ENCODE measurements at regions not wholly inside any gene's neighbourhood (a gene's known extent, or its start where the extent isn't known, plus 50 kb on each side); places are given as distances from the start of the nearest gene placed in this dataset.
"Not testable (repeated sequence)": the region's sequence is repeated elsewhere in the genome, so short reads cannot be mapped to it uniquely, and the experiment has no call there.

DNA sequence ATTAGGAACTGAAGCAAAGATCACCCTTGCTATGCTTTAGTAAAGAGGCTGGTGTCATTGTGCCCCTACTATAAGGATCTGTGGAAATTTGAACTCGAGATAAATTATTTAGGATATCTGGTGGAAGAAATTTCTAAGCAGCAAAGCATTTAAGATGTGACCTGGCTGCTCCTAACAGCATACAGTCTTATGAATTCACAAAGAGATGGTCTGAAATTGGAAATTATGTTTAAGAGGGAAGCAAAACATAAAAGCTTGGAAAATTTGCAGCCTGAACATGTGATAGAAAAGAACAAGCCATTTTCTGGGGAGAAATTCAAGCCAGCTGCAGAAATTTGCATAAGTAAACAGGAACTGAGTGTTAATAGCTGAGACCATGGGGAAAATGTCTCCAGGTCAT lies 223.7 kb downstream of the FBXO4 start:
- DNase-seq (ENCODE audit: low read depth in 2 of 2): no peak
- H3K4me3 ChIP-seq (replicated peaks in 1 of 2; ENCODE audit: low read depth in 2 of 2, low read length in 2 of 2): no peak overlapping the region
- TF ChIP-seq CTCF (IDR thresholded peaks at IDR 0.05; ENCODE audit: low read depth, low read length): no peak

DNA sequence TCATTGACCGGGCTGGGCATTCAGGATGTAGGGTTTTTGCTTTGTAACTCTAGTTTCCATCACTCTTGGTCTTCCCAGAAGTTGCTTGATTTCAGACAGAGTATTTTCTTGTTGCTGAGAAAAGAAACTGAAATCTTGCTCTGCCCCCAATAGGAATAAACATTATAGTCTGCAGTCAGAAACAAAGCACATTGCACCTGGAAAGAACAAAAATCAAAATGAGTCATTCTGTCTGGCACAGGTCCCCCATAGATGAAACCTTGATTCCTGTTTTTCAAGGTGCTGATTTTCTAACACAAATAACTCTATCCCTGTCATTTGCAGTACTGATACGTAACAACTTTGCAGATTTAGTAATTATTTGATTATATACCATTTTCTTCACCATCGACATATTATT lies 232.1 kb downstream of the FBXO4 start:
- DNase-seq (ENCODE audit: low read depth in 2 of 2): no peak
- H3K4me3 ChIP-seq (replicated peaks in 1 of 2; ENCODE audit: low read depth in 2 of 2, low read length in 2 of 2): no peak overlapping the region
- TF ChIP-seq CTCF (IDR thresholded peaks at IDR 0.05; ENCODE audit: low read depth, low read length): no peak

DNA sequence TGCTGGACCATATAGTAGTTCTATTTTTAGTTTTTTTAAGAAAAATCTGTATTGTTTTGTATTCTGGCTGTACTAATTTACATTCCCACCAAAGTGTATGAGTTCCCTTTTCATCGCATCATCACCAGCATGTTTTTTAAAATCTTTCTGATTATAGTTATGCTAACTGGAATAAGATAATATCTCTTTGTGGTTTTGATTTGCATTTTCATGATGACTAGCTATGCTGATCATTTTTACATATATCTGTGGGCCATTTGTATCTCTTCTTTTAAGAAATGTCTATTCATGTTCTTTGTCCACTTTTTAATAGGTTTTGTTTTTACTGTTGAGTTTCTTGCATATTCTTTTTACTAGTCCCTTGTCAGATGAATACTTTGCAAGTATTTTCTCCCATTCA lies 238.0 kb downstream of the FBXO4 start:
- TF ChIP-seq CTCF (IDR thresholded peaks at IDR 0.05; ENCODE audit: low read depth, low read length): no peak
- H3K4me3 ChIP-seq (replicated peaks in 1 of 2; ENCODE audit: low read depth in 2 of 2, low read length in 2 of 2): no peak overlapping the region
- DNase-seq (ENCODE audit: low read depth in 2 of 2): no peak

- no peak for DNase-seq (ENCODE audit: low read depth in 2 of 2)
- no peak for TF ChIP-seq CTCF (IDR thresholded peaks at IDR 0.05; ENCODE audit: low read depth, low read length)
- H3K4me3 ChIP-seq (replicated peaks in 1 of 2; ENCODE audit: low read depth in 2 of 2, low read length in 2 of 2): no peak overlapping the region
These were observed 243.1 kb downstream of the FBXO4 start for GRCh38 chr5:42168091-42168670.

DNA sequence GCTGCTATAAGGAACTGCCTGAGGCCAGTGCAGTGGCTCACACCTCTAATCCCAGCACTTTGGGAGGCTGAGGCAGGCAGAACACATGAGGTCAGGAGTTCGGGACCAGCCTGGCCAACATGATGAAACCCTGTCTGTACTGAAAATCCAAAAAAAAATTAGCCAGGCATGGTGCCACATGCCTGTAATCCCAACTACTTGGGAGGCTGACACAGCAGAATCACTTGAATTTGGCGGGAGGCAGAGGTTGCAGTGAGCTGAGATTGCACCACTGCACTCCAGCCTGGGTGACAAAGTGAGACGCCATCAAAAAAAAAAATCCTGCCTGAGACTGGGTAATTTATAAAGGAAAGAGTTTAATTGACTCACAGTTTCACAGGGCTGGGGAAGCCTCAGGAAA lies 247.1 kb upstream of the GHR start:
- H3K4me3 ChIP-seq (replicated peaks in 1 of 2; ENCODE audit: low read depth in 2 of 2, low read length in 2 of 2); DNase-seq (ENCODE audit: low read depth in 2 of 2): not testable (repeated sequence)

GRCh38 chr5:42179843-42180242 lies 243.4 kb upstream of the GHR start:
- not testable (repeated sequence) for H3K4me3 ChIP-seq (replicated peaks in 1 of 2; ENCODE audit: low read depth in 2 of 2, low read length in 2 of 2); DNase-seq (ENCODE audit: low read depth in 2 of 2)

DNA sequence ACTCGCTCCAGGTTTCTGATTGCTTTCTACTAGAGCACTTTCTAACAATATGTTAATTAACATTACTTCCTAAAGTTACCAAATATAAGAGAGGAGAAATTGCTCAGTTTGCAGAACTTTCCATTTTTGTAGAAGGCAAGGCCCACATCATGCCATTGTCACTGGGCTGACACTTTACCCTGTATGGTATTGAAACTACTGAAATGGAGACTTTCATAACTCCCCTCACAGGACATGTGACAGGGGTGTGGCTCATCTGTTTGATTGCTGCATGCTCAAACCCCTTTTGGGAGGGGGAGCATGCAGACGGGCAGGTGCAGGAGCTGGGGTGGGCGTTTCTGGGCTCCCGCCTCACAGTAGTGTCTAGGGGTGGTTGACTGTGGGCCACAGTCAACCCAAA lies 206.3 kb upstream of the GHR start:
- no peak for TF ChIP-seq CTCF (IDR thresholded peaks at IDR 0.05; ENCODE audit: low read depth, low read length)
- DNase-seq (ENCODE audit: low read depth in 2 of 2): no peak
- H3K4me3 ChIP-seq (replicated peaks in 1 of 2; ENCODE audit: low read depth in 2 of 2, low read length in 2 of 2): no peak overlapping the region

DNA sequence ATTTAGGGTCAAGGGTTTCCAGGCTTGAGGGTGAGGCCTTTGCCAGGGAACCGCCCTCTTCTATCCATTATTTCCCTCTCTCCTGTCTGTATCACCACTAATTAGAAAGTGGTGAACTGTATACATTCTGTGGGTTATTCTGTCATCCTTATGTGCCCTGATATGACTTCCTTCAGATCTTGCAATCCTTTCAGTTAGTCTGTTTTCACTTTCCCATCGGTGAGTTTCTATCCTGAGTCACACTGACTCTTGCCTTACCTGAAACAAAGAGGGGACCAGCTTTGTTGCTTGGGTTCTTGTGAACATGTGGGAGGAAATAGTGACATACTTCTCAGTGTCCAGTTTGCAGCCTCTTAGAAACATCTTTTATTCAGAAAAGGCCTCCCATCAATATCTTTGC lies 205.4 kb upstream of the GHR start:
- no peak for TF ChIP-seq CTCF (IDR thresholded peaks at IDR 0.05; ENCODE audit: low read depth, low read length)
- no peak for DNase-seq (ENCODE audit: low read depth in 2 of 2)
- H3K4me3 ChIP-seq (replicated peaks in 1 of 2; ENCODE audit: low read depth in 2 of 2, low read length in 2 of 2): no peak overlapping the region
